Hematopoietic multipotent progenitor cell treated with erythropoietin and hydrocortisone succinate and interleukin-3 and kit ligand, for 17 days (in vitro differentiated cells): ENCODE measurements at regions not wholly inside any gene's neighbourhood (a gene's known extent, or its start where the extent isn't known, plus 50 kb on each side); places are given as distances from the start of the nearest gene placed in this dataset.
A peak's percentile ranks its signal among the peaks of the same experiment; 100 is the strongest.
"Not testable (repeated sequence)": the region's sequence is repeated elsewhere in the genome, so short reads cannot be mapped to it uniquely, and the experiment has no call there.

Experiments used
- DNase-seq: peaks from one replicate; pipeline ENCODE4 v3.0.0-alpha.2; 2015; ENCODE audit warnings: low spot score

- not testable (repeated sequence) for DNase-seq
These were observed 82.5 kb upstream of the ANKRD1 start for GRCh38 chr10:91003379-91003778.

GRCh38 chr10:91005276-91005675 is 84.4 kb upstream of the ANKRD1 start:
- DNase-seq, result not testable (repeated sequence)

GRCh38 chr10:91006001-91006751 is 85.3 kb upstream of the ANKRD1 start:
- peak; percentile 73 for DNase-seq

DNA sequence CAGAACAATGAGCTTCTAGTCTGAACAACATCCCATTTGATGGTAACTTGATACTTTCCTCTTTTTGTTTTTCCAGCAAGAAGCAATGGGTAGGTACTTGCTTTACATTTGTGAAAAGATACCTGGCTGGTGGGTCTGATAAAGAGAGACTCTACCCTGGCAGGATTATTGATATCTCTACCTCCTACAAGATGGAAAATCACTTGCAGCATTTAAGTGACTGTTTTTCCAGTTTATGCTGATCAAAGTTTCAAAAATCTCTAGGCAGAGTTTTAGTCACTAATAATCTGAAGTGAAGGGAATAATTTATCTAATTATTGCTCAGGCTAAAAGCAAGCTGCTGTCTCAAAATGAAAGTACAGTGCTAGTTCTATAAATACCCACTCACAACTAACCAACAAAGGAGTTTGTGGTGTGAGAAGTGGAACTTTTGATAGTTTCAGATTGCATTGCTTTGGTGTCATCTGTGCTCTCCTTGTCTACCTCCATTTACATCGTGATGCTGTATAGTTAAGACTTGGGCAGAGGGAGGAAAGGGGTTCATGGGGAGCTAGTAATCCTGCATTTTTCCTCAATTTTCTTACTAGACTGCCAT is 86.0 kb upstream of the ANKRD1 start:
- DNase-seq, result no peak

- DNase-seq, result no peak
These were observed 86.8 kb upstream of the ANKRD1 start for GRCh38 chr10:91007655-91008054.

GRCh38 chr10:91009121-91009520 is 88.2 kb upstream of the ANKRD1 start:
- DNase-seq, result no peak

DNA sequence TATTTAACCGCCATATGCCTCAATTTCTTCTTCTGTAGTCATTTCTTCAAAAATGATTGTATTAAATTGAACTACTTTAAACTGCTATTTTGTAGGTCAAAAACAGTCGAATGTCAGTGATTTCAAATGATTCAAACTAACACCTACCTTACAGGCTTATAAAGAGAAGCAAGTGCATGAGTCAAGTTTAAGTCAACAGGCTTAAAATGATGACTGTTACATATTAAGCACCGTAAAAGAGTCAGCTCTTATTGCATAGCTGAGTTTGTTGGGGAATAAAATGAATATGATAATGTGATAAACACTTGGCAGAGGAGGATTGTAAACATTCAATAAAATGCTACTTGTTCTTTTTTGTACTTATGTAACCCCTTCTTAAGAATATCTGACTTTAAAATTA is 90.1 kb upstream of the ANKRD1 start:
- DNase-seq, result no peak

DNA sequence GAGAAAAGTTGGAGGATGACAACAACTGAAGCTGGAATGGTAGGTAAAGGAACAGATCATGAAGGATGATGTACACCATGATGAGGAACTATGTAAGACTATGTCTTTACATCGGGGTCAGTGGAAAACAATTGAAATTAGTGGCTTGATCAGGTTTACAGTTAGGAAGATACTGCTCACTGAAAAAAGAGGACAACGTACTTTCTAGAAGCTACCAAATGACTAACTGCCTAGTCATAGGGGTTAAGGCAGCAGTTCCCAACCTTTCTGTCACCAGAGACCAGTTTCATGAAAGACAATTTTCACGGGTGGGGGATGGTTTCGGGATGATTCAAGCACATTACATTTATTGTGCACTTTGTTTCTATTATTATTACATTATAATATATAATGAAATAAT is 91.6 kb upstream of the ANKRD1 start:
- DNase-seq, result no peak

DNA sequence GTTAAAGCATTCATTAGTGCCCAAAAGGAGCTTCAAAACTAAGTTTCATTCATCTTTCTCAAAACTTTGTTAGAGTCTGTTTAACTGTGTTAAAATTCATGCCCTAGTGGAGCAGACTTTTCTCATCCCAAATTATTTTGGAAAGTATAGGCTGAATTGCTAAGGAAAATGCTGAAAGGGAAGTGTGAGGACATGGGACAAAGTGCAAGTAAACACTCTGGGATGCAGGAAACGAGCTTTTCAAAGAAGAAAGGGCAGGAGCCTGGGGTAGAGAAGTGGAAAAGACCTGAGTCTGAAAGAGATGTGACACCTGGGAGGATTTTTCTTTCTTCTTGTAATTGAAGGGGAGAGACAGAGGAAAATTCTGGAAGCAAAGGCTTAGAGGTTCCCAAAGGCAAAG is 93.1 kb upstream of the ANKRD1 start:
- no peak for DNase-seq

DNA sequence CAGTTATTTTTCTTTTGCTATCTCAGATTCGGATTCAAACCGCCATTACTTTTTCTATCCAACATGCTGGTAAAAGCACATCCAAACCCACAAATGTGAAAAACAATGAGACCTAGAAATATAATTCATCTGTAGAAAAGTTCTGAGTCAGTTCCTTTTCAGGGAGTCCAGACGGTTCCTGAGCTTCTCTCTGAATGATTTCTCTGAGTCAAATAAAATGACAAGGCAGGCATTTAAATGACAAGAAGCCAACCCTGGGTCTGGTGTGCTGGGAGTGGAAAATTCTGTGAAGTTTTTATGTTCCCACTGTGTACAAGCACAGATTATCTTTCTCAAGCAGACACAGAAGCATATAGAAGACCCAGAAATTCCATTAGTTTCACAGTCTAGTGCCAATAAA is 96.3 kb upstream of the ANKRD1 start:
- no peak for DNase-seq

GRCh38 chr10:91021901-91022300 is 101.0 kb upstream of the ANKRD1 start:
- DNase-seq, result no peak

DNA sequence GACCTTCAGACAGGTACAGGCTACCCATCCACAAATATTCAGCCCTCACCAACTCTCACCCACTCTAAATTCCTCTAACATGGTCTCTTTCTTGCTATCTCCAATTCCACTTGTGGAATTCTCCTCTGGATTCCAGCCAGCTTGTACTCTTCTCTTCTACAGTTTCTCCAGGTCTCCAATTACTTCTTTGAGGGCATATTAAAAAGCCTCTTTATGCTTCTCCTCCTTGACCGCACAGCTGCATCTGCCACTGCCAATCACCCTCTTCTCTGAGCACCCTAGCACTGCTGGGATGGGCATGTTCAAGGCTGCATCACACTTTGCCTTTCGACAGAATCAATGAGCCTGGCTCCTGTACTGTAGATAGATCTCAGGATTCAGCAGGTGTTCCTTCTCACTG is 101.5 kb upstream of the ANKRD1 start:
- no peak for DNase-seq

- no peak for DNase-seq
These were observed 102.2 kb upstream of the ANKRD1 start for GRCh38 chr10:91022924-91023699.

GRCh38 chr10:91023700-91024398 is 103.0 kb upstream of the ANKRD1 start:
- DNase-seq, result no peak

DNA sequence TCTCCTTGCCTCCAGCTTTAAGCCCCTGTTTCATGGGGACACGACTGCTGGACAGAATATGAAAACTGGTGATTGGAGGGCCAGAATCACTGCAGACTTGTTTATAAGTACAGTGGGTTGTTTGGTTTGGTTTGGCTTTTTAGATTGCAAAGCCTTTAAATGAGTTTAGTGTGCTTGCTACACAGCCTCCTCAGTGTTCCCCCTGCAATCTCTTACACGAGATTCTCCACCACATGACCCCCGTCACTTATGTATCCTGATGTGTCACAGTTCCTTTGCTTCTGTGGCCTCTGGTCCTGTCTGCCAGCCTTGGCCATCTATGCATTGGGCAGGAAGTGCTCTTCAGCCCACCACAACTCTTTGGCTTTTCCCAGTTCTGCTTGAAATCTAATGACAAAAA is 103.7 kb upstream of the ANKRD1 start:
- no peak for DNase-seq

- DNase-seq, result no peak
These were observed 111.8 kb upstream of the ANKRD1 start for GRCh38 chr10:91032611-91033206.

- DNase-seq, result no peak
These were observed 112.5 kb upstream of the ANKRD1 start for GRCh38 chr10:91033324-91033950.

- no peak for DNase-seq
These were observed 113.2 kb upstream of the ANKRD1 start for GRCh38 chr10:91034042-91034441.

DNA sequence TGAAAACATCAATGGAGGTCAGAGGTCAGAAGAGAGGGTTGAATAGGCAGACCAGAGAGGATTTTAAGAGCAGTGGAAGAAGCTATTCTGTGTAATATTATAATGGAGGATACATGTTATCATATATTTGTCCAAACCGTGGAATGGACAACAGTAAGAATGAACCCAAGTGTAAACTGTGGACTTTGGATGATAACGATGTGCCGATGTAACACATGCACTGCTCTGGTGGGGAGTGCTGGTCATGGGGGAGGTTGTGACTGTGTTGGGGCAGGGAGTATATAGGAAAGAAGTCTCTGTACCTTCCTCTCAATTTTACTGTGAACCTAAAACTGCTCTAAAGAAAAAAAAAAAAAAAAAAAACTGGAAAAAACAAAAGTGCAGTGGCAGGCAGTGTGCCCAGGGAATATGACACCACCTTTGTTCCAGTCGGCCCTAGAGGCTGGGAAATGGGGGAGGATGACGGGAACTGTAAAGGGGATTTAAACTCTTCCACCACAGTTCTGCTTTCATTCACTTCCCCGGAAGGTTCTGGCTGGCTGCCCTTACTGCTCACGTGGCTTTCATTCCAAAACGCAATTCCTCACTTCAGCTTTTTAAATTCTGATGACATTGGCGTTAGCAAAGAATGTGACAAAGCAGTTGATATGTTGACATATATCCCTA is 113.7 kb upstream of the ANKRD1 start:
- no peak for DNase-seq

DNA sequence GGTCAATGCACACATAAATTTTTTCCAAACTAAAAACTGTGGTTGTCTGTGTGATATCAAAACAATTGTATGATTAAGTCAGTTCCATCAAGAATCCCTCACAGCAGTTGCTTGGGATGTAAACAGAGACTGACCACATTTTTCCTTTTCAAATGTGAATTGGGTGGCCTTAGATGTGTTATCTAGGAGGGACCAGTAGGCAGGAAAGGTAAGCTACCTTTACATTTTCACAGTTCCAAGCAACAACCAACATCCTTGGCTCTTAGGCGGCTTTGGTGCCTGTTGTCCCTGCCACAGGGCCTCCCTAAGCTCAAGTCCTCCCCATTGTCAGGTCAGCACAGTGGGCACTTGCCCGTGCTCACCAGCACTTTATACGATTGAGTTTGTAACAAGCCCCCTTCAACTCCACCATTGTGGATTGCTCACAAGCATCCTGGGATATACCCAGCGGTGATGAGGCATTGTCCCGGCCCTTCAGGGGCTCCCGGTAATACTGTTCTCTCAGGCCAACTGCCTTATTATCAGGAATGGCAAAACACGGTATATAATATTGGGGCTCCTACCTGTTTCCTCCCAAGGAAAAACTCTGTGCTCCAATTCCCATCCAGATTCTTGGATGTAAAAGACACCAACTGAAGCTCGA is 114.9 kb upstream of the ANKRD1 start:
- no peak for DNase-seq
